Activated CD8-positive, alpha-beta memory T cell treated with anti-CD3 and anti-CD28 coated beads, Interleukin-2, amount 10 ng/mL, durations not matched to agents 7 days and 5 days (primary cell): ENCODE measurements at regions not wholly inside any gene's neighbourhood (a gene's known extent, or its start where the extent isn't known, plus 50 kb on each side); places are given as distances from the start of the nearest gene placed in this dataset.
"Not testable (repeated sequence)": the region's sequence is repeated elsewhere in the genome, so short reads cannot be mapped to it uniquely, and the experiment has no call there.

Experiments
- ATAC-seq: fragments of 150-1000 bp; cut with Tn5 transposase; one replicate; pipeline ENCODE4 v1.10.0; 2021; ENCODE audit warnings: moderate library complexity
- CTCF ChIA-PET: fragments of 350-600 bp; sonication (Branson Sonifier 250); formaldehyde crosslinking; loops from one replicate; lab custom pipeline; 2021; ENCODE audit warnings: antibody characterized with exemption; lab: Charles Lee
- DNase-seq: peaks from one replicate; pipeline ENCODE4 v3.0.0-alpha.2; 2020
- H3K27ac Mint-ChIP-seq: one replicate; pipeline ENCODE4 v1.8.0; 2021; ENCODE audit warnings: mild to moderate bottlenecking, mixed read lengths
- H3K27me3 Mint-ChIP-seq: one replicate; pipeline ENCODE4 v1.8.0; 2021; ENCODE audit warnings: mixed read lengths
- H3K36me3 Mint-ChIP-seq: one replicate; pipeline ENCODE4 v1.8.0; 2021; ENCODE audit warnings: mild to moderate bottlenecking, mixed read lengths
- H3K4me1 Mint-ChIP-seq: one replicate; pipeline ENCODE4 v1.8.0; 2021; ENCODE audit warnings: mixed read lengths
- H3K4me3 Mint-ChIP-seq: one replicate; pipeline ENCODE4 v1.8.0; 2021; ENCODE audit warnings: mild to moderate bottlenecking, moderate library complexity, mixed read lengths
- H3K9me3 Mint-ChIP-seq: one replicate; pipeline ENCODE4 v1.8.0; 2022; ENCODE audit warnings: low read depth, mixed read lengths

- no peaks in the 10 kb centered on the region for H3K36me3 Mint-ChIP-seq
Observed at GRCh38 chr18:40210696-40211095, 1744.3 kb upstream of the PIK3C3 start.

GRCh38 chr18:40208958-40209357 is 1746.1 kb upstream of the PIK3C3 start:
- ATAC-seq (no peak), DNase-seq (no peak)
- no peaks in the 10 kb centered on the region for H3K4me1 Mint-ChIP-seq
- peaks cover 17% of the 10 kb centered on the region for H3K9me3 Mint-ChIP-seq
- no peaks in the 10 kb centered on the region for H3K27me3 Mint-ChIP-seq
- CTCF ChIA-PET = no interaction called here
- no peak overlapping the region for H3K27ac Mint-ChIP-seq
- H3K36me3 Mint-ChIP-seq = no peaks in the 10 kb centered on the region
- no peak overlapping the region for H3K4me3 Mint-ChIP-seq

More at GRCh38 chr18:40210696-40211095, 1744.3 kb upstream of the PIK3C3 start:
- Mint-ChIP-seq H3K9me3 (peaks cover 15% of the 10 kb centered on the region), H3K27ac (no peak overlapping the region), H3K4me3 (no peak overlapping the region), H3K4me1 (no peaks in the 10 kb centered on the region), H3K27me3 (no peaks in the 10 kb centered on the region)
- no peak for DNase-seq
- CTCF ChIA-PET = no interaction called here
- ATAC-seq = no peak

GRCh38 chr18:40197711-40198110 is 1757.3 kb upstream of the PIK3C3 start:
- CTCF ChIA-PET = no interaction called here
- Mint-ChIP-seq H3K27me3 (no peaks in the 10 kb centered on the region), H3K9me3 (peaks cover 5% of the 10 kb centered on the region), H3K36me3 (no peaks in the 10 kb centered on the region), H3K27ac (no peak overlapping the region), H3K4me3 (no peak overlapping the region), H3K4me1 (no peaks in the 10 kb centered on the region)
- ATAC-seq (no peak), DNase-seq (no peak)

GRCh38 chr18:40186677-40187076 is 1768.4 kb upstream of the PIK3C3 start:
- no peak overlapping the region for H3K4me3 Mint-ChIP-seq
- no peaks in the 10 kb centered on the region for H3K4me1 Mint-ChIP-seq
- H3K9me3 Mint-ChIP-seq = peaks cover 2% of the 10 kb centered on the region
- H3K27me3 Mint-ChIP-seq = no peaks in the 10 kb centered on the region
- ATAC-seq (no peak), DNase-seq (no peak)
- no peak overlapping the region for H3K27ac Mint-ChIP-seq
- no peaks in the 10 kb centered on the region for H3K36me3 Mint-ChIP-seq
- CTCF ChIA-PET = no interaction called here

- Mint-ChIP-seq H3K4me3 (no peak overlapping the region), H3K36me3 (no peaks in the 10 kb centered on the region), H3K27me3 (no peaks in the 10 kb centered on the region), H3K4me1 (no peaks in the 10 kb centered on the region), H3K27ac (no peak overlapping the region), H3K9me3 (peaks cover 10% of the 10 kb centered on the region)
- DNase-seq = no peak
- no peak for ATAC-seq
- CTCF ChIA-PET = no interaction called here
Observed at GRCh38 chr18:40179729-40180461, 1775.1 kb upstream of the PIK3C3 start.

GRCh38 chr18:40168026-40168425 is 1787.0 kb upstream of the PIK3C3 start:
- DNase-seq (no peak), ATAC-seq (no peak)
- Mint-ChIP-seq H3K9me3 (peaks cover 10% of the 10 kb centered on the region), H3K4me3 (no peak overlapping the region), H3K27ac (no peak overlapping the region), H3K36me3 (no peaks in the 10 kb centered on the region), H3K27me3 (no peaks in the 10 kb centered on the region), H3K4me1 (no peaks in the 10 kb centered on the region)
- CTCF ChIA-PET = no interaction called here

GRCh38 chr18:40163254-40163653 is 1791.8 kb upstream of the PIK3C3 start:
- no peak for DNase-seq
- no peaks in the 10 kb centered on the region for H3K9me3 Mint-ChIP-seq
- H3K27ac Mint-ChIP-seq = no peak overlapping the region

GRCh38 chr18:40160361-40160760 is 1794.7 kb upstream of the PIK3C3 start:
- ATAC-seq = no peak
- H3K4me3 Mint-ChIP-seq = no peak overlapping the region
- H3K36me3 Mint-ChIP-seq = no peaks in the 10 kb centered on the region
- no peak overlapping the region for H3K27ac Mint-ChIP-seq
- H3K4me1 Mint-ChIP-seq = no peaks in the 10 kb centered on the region
- CTCF ChIA-PET = no interaction called here
- H3K27me3 Mint-ChIP-seq = no peaks in the 10 kb centered on the region
- DNase-seq = no peak
- H3K9me3 Mint-ChIP-seq = peaks cover 2% of the 10 kb centered on the region

More at GRCh38 chr18:40163254-40163653, 1791.8 kb upstream of the PIK3C3 start:
- ATAC-seq = no peak
- Mint-ChIP-seq H3K4me1 (no peaks in the 10 kb centered on the region), H3K27me3 (no peaks in the 10 kb centered on the region), H3K36me3 (no peaks in the 10 kb centered on the region), H3K4me3 (no peak overlapping the region)
- CTCF ChIA-PET = no interaction called here

- no peaks in the 10 kb centered on the region for H3K36me3 Mint-ChIP-seq
- H3K4me1 Mint-ChIP-seq = no peaks in the 10 kb centered on the region
- no peak overlapping the region for H3K27ac Mint-ChIP-seq
- no peaks in the 10 kb centered on the region for H3K27me3 Mint-ChIP-seq
- CTCF ChIA-PET = no interaction called here
- ATAC-seq (no peak), DNase-seq (no peak)
- H3K9me3 Mint-ChIP-seq = peaks cover 2% of the 10 kb centered on the region
- no peak overlapping the region for H3K4me3 Mint-ChIP-seq
Observed at GRCh38 chr18:40159141-40160017, 1795.7 kb upstream of the PIK3C3 start.

- no peaks in the 10 kb centered on the region for H3K36me3 Mint-ChIP-seq
- no peak overlapping the region for H3K4me3 Mint-ChIP-seq
- no peak for ATAC-seq
- H3K4me1 Mint-ChIP-seq = no peaks in the 10 kb centered on the region
- no peak overlapping the region for H3K27ac Mint-ChIP-seq
- peaks cover 4% of the 10 kb centered on the region for H3K9me3 Mint-ChIP-seq
- no peak for DNase-seq
- H3K27me3 Mint-ChIP-seq = no peaks in the 10 kb centered on the region
- CTCF ChIA-PET = no interaction called here
Observed at GRCh38 chr18:40157120-40157519, 1797.9 kb upstream of the PIK3C3 start.

GRCh38 chr18:40152859-40153258 is 1802.2 kb upstream of the PIK3C3 start:
- no peak for ATAC-seq
- Mint-ChIP-seq H3K9me3 (peaks cover 7% of the 10 kb centered on the region), H3K36me3 (no peaks in the 10 kb centered on the region), H3K27ac (no peak overlapping the region), H3K27me3 (no peaks in the 10 kb centered on the region), H3K4me1 (no peaks in the 10 kb centered on the region), H3K4me3 (no peak overlapping the region)
- no peak for DNase-seq
- CTCF ChIA-PET = no interaction called here

GRCh38 chr18:40148960-40149359 is 1806.1 kb upstream of the PIK3C3 start:
- Mint-ChIP-seq H3K27me3 (no peaks in the 10 kb centered on the region), H3K36me3 (no peaks in the 10 kb centered on the region), H3K4me3 (no peak overlapping the region), H3K27ac (no peak overlapping the region), H3K4me1 (no peaks in the 10 kb centered on the region), H3K9me3 (peaks cover 5% of the 10 kb centered on the region)
- CTCF ChIA-PET = no interaction called here
- DNase-seq = no peak
- no peak for ATAC-seq

- CTCF ChIA-PET = no interaction called here
- Mint-ChIP-seq H3K27me3 (no peaks in the 10 kb centered on the region), H3K4me3 (no peak overlapping the region), H3K27ac (no peak overlapping the region), H3K4me1 (no peaks in the 10 kb centered on the region), H3K9me3 (peaks cover 13% of the 10 kb centered on the region), H3K36me3 (no peaks in the 10 kb centered on the region)
- ATAC-seq (no peak), DNase-seq (no peak)
Observed at GRCh38 chr18:40133253-40133652, 1821.8 kb upstream of the PIK3C3 start.

- H3K27ac Mint-ChIP-seq, H3K27me3 Mint-ChIP-seq, ATAC-seq, DNase-seq, H3K4me3 Mint-ChIP-seq, CTCF ChIA-PET, H3K36me3 Mint-ChIP-seq, H3K4me1 Mint-ChIP-seq: not testable (repeated sequence)
- peaks cover 13% of the 10 kb centered on the region for H3K9me3 Mint-ChIP-seq
Observed at GRCh38 chr18:40132438-40132837, 1822.6 kb upstream of the PIK3C3 start.
